ENCODE measurements at regions not wholly inside any gene's neighbourhood (a gene's known extent, or its start where the extent isn't known, plus 50 kb on each side); places are given as distances from the start of the nearest gene placed in this dataset.

- TF ChIP-seq, protein P1, sequence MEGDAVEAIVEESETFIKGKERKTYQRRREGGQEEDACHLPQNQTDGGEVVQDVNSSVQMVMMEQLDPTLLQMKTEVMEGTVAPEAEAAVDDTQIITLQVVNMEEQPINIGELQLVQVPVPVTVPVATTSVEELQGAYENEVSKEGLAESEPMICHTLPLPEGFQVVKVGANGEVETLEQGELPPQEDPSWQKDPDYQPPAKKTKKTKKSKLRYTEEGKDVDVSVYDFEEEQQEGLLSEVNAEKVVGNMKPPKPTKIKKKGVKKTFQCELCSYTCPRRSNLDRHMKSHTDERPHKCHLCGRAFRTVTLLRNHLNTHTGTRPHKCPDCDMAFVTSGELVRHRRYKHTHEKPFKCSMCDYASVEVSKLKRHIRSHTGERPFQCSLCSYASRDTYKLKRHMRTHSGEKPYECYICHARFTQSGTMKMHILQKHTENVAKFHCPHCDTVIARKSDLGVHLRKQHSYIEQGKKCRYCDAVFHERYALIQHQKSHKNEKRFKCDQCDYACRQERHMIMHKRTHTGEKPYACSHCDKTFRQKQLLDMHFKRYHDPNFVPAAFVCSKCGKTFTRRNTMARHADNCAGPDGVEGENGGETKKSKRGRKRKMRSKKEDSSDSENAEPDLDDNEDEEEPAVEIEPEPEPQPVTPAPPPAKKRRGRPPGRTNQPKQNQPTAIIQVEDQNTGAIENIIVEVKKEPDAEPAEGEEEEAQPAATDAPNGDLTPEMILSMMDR (conservative IDR thresholded peaks at IDR 0.05; ENCODE audit: low read depth): no peak
- peak; percentile 11 for DNase-seq (ENCODE audit: low spot score)
- ChIA-PET POLR2A (ENCODE audit: low non-redundant PET) (no interaction called here), CTCF (interaction anchor here (0.6 kb wide), 1 partner anchor 49 kb away, joined by 3 read pairs; no protein-coding TSS in a partner anchor)
- no peak overlapping the region for H3K27ac ChIP-seq
These were observed 55.4 kb downstream of the CCER1 start for GRCh38 chr12:90899456-90900182.

GRCh38 chr12:90897986-90898385 is 57.0 kb downstream of the CCER1 start:
- H3K27ac ChIP-seq: no peak overlapping the region
- TF ChIP-seq, protein P1 (conservative IDR thresholded peaks at IDR 0.05; ENCODE audit: low read depth): no peak
- POLR2A ChIA-PET (ENCODE audit: low non-redundant PET): no interaction called here
- no peak for DNase-seq (ENCODE audit: low spot score)
- CTCF ChIA-PET: no interaction called here

- ChIA-PET CTCF (no interaction called here), POLR2A (ENCODE audit: low non-redundant PET) (no interaction called here)
- TF ChIP-seq, protein P1 (conservative IDR thresholded peaks at IDR 0.05; ENCODE audit: low read depth): no peak
- DNase-seq (ENCODE audit: low spot score): no peak
- H3K27ac ChIP-seq: no peak overlapping the region
These were observed 57.7 kb downstream of the CCER1 start for GRCh38 chr12:90897316-90897715.

GRCh38 chr12:90896821-90897220 is 58.2 kb downstream of the CCER1 start:
- TF ChIP-seq, protein P1 (conservative IDR thresholded peaks at IDR 0.05; ENCODE audit: low read depth): no peak
- H3K27ac ChIP-seq: no peak overlapping the region
- ChIA-PET CTCF (no interaction called here), POLR2A (ENCODE audit: low non-redundant PET) (no interaction called here)
- DNase-seq (ENCODE audit: low spot score): no peak

- TF ChIP-seq, protein P1 (conservative IDR thresholded peaks at IDR 0.05; ENCODE audit: low read depth): no peak
- ChIA-PET CTCF (no interaction called here), POLR2A (ENCODE audit: low non-redundant PET) (no interaction called here)
- H3K27ac ChIP-seq: no peak overlapping the region
- peak; percentile 26 for DNase-seq (ENCODE audit: low spot score)
These were observed 58.8 kb downstream of the CCER1 start for GRCh38 chr12:90896164-90896563.

DNA sequence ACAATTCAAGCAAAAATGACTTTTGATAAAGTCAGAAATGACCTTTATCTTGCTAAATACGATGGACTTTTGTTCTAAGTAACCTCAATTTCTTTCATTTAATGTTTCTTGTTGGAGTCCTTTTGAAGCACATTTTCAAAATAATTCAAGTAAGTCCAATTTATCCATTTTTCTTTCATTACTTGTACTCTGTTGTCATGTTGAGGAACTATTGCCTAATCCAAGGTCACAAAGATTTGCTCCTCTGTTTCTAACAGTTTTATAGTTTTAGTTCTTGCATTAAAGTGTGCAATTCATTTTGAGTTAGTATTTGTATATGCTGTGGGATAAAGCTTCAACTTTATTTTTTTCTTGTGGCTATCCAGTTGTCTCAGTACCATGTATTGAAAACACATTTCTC is 66.7 kb downstream of the CCER1 start:
- TF ChIP-seq, protein P1 (conservative IDR thresholded peaks at IDR 0.05; ENCODE audit: low read depth): no peak
- no peak overlapping the region for H3K27ac ChIP-seq
- no peak for DNase-seq (ENCODE audit: low spot score)
- POLR2A ChIA-PET (ENCODE audit: low non-redundant PET): no interaction called here
- CTCF ChIA-PET: no interaction called here
